ENCODE measurements at regions not wholly inside any gene's neighbourhood (a gene's known extent, or its start where the extent isn't known, plus 50 kb on each side); places are given as distances from the start of the nearest gene placed in this dataset.
"Not testable (repeated sequence)": the region's sequence is repeated elsewhere in the genome, so short reads cannot be mapped to it uniquely, and the experiment has no call there.

GRCh38 chr21:41621513-41621912, 113.6 kb upstream of the TMPRSS2 start:
- H3K27me3 Mint-ChIP-seq (ENCODE audit: low read depth), result peaks cover 13% of the 10 kb centered on the region
- H3K36me3 Mint-ChIP-seq (ENCODE audit: low read depth), result no peaks in the 10 kb centered on the region
- no peaks in the 10 kb centered on the region for H3K9me3 Mint-ChIP-seq
- H3K4me3 Mint-ChIP-seq, result no peak overlapping the region
- peaks cover 3% of the 10 kb centered on the region for H3K4me1 Mint-ChIP-seq (ENCODE audit: low read depth)
- H3K27ac Mint-ChIP-seq, result no peak overlapping the region

GRCh38 chr21:41620982-41621381, 113.0 kb upstream of the TMPRSS2 start:
- peaks cover 13% of the 10 kb centered on the region for H3K27me3 Mint-ChIP-seq (ENCODE audit: low read depth)
- H3K4me3 Mint-ChIP-seq, result no peak overlapping the region
- H3K9me3 Mint-ChIP-seq, result no peaks in the 10 kb centered on the region
- H3K36me3 Mint-ChIP-seq (ENCODE audit: low read depth), result no peaks in the 10 kb centered on the region
- H3K4me1 Mint-ChIP-seq (ENCODE audit: low read depth), result peaks cover 3% of the 10 kb centered on the region
- no peak overlapping the region for H3K27ac Mint-ChIP-seq

- Mint-ChIP-seq H3K27ac (no peak overlapping the region), H3K4me3 (no peak overlapping the region), H3K27me3 (ENCODE audit: low read depth) (peaks cover 10% of the 10 kb centered on the region), H3K4me1 (ENCODE audit: low read depth) (peaks cover 3% of the 10 kb centered on the region), H3K9me3 (no peaks in the 10 kb centered on the region), H3K36me3 (ENCODE audit: low read depth) (no peaks in the 10 kb centered on the region)
Measured at GRCh38 chr21:41620541-41620940, 112.6 kb upstream of the TMPRSS2 start.

- Mint-ChIP-seq H3K9me3 (no peaks in the 10 kb centered on the region), H3K4me3 (no peak overlapping the region), H3K36me3 (ENCODE audit: low read depth) (no peaks in the 10 kb centered on the region), H3K4me1 (ENCODE audit: low read depth) (no peaks in the 10 kb centered on the region), H3K27ac (no peak overlapping the region), H3K27me3 (ENCODE audit: low read depth) (peaks cover 9% of the 10 kb centered on the region)
Measured at GRCh38 chr21:41616031-41616591, 108.2 kb upstream of the TMPRSS2 start.

GRCh38 chr21:41615613-41616012, 107.7 kb upstream of the TMPRSS2 start:
- Mint-ChIP-seq H3K9me3 (no peaks in the 10 kb centered on the region), H3K4me3 (no peak overlapping the region), H3K4me1 (ENCODE audit: low read depth) (no peaks in the 10 kb centered on the region), H3K36me3 (ENCODE audit: low read depth) (no peaks in the 10 kb centered on the region), H3K27me3 (ENCODE audit: low read depth) (peaks cover 14% of the 10 kb centered on the region), H3K27ac (no peak overlapping the region)

- no peak overlapping the region for H3K4me3 Mint-ChIP-seq
- no peaks in the 10 kb centered on the region for H3K36me3 Mint-ChIP-seq (ENCODE audit: low read depth)
- H3K9me3 Mint-ChIP-seq, result no peaks in the 10 kb centered on the region
- no peak overlapping the region for H3K27ac Mint-ChIP-seq
- peaks cover 14% of the 10 kb centered on the region for H3K27me3 Mint-ChIP-seq (ENCODE audit: low read depth)
- no peaks in the 10 kb centered on the region for H3K4me1 Mint-ChIP-seq (ENCODE audit: low read depth)
Measured at GRCh38 chr21:41614511-41614910, 106.6 kb upstream of the TMPRSS2 start.

- Mint-ChIP-seq H3K4me1 (ENCODE audit: low read depth) (no peaks in the 10 kb centered on the region), H3K36me3 (ENCODE audit: low read depth) (no peaks in the 10 kb centered on the region), H3K4me3 (no peak overlapping the region), H3K9me3 (no peaks in the 10 kb centered on the region), H3K27me3 (ENCODE audit: low read depth) (peaks cover 17% of the 10 kb centered on the region), H3K27ac (no peak overlapping the region)
Measured at GRCh38 chr21:41613533-41613909, 105.6 kb upstream of the TMPRSS2 start.

- Mint-ChIP-seq H3K4me1 (ENCODE audit: low read depth) (no peaks in the 10 kb centered on the region), H3K4me3 (no peak overlapping the region), H3K9me3 (no peaks in the 10 kb centered on the region), H3K27me3 (ENCODE audit: low read depth) (peaks cover 17% of the 10 kb centered on the region), H3K27ac (no peak overlapping the region), H3K36me3 (ENCODE audit: low read depth) (no peaks in the 10 kb centered on the region)
Measured at GRCh38 chr21:41612674-41613532, 104.9 kb upstream of the TMPRSS2 start.

- peaks cover 16% of the 10 kb centered on the region for H3K27me3 Mint-ChIP-seq (ENCODE audit: low read depth)
- no peak overlapping the region for H3K27ac Mint-ChIP-seq
- no peaks in the 10 kb centered on the region for H3K36me3 Mint-ChIP-seq (ENCODE audit: low read depth)
- no peaks in the 10 kb centered on the region for H3K4me1 Mint-ChIP-seq (ENCODE audit: low read depth)
- H3K4me3 Mint-ChIP-seq, result no peak overlapping the region
- no peaks in the 10 kb centered on the region for H3K9me3 Mint-ChIP-seq
Measured at GRCh38 chr21:41611966-41612606, 104.1 kb upstream of the TMPRSS2 start.

GRCh38 chr21:41611441-41611840, 103.5 kb upstream of the TMPRSS2 start:
- H3K9me3 Mint-ChIP-seq, result no peaks in the 10 kb centered on the region
- H3K27me3 Mint-ChIP-seq (ENCODE audit: low read depth), result peaks cover 16% of the 10 kb centered on the region
- H3K27ac Mint-ChIP-seq, result no peak overlapping the region
- H3K4me1 Mint-ChIP-seq (ENCODE audit: low read depth), result no peaks in the 10 kb centered on the region
- H3K36me3 Mint-ChIP-seq (ENCODE audit: low read depth), result no peaks in the 10 kb centered on the region
- no peak overlapping the region for H3K4me3 Mint-ChIP-seq

- not testable (repeated sequence) for H3K36me3 Mint-ChIP-seq (ENCODE audit: low read depth); H3K4me3 Mint-ChIP-seq; H3K9me3 Mint-ChIP-seq; H3K27ac Mint-ChIP-seq; H3K4me1 Mint-ChIP-seq (ENCODE audit: low read depth)
- H3K27me3 Mint-ChIP-seq (ENCODE audit: low read depth), result peaks cover 16% of the 10 kb centered on the region
Measured at GRCh38 chr21:41610840-41611115, 102.8 kb upstream of the TMPRSS2 start.

GRCh38 chr21:41610042-41610839, 102.3 kb upstream of the TMPRSS2 start:
- Mint-ChIP-seq H3K4me3 (no peak overlapping the region), H3K4me1 (ENCODE audit: low read depth) (no peaks in the 10 kb centered on the region), H3K27ac (no peak overlapping the region), H3K36me3 (ENCODE audit: low read depth) (no peaks in the 10 kb centered on the region), H3K27me3 (ENCODE audit: low read depth) (peaks cover 16% of the 10 kb centered on the region), H3K9me3 (no peaks in the 10 kb centered on the region)

- Mint-ChIP-seq H3K27me3 (ENCODE audit: low read depth) (peaks cover 16% of the 10 kb centered on the region), H3K4me3 (no peak overlapping the region), H3K27ac (no peak overlapping the region), H3K9me3 (no peaks in the 10 kb centered on the region), H3K4me1 (ENCODE audit: low read depth) (no peaks in the 10 kb centered on the region), H3K36me3 (ENCODE audit: low read depth) (no peaks in the 10 kb centered on the region)
Measured at GRCh38 chr21:41606706-41607105, 98.7 kb upstream of the TMPRSS2 start.

GRCh38 chr21:41605934-41606285, 98.0 kb upstream of the TMPRSS2 start:
- H3K9me3 Mint-ChIP-seq, result no peaks in the 10 kb centered on the region
- no peak overlapping the region for H3K27ac Mint-ChIP-seq
- no peaks in the 10 kb centered on the region for H3K4me1 Mint-ChIP-seq (ENCODE audit: low read depth)
- no peaks in the 10 kb centered on the region for H3K36me3 Mint-ChIP-seq (ENCODE audit: low read depth)
- H3K4me3 Mint-ChIP-seq, result no peak overlapping the region
- peaks cover 9% of the 10 kb centered on the region for H3K27me3 Mint-ChIP-seq (ENCODE audit: low read depth)

Data from T-helper 1 cell treated with Interleukin-12 subunit alpha and Interleukin-12 subunit beta and Interleukin-4 antibody, amounts not matched to agents 30 μg/mL and 1 μg/mL, for 36 hours (primary cell).